ENCODE measurements at regions not wholly inside any gene's neighbourhood (a gene's known extent, or its start where the extent isn't known, plus 50 kb on each side); places are given as distances from the start of the nearest gene placed in this dataset.

GRCh38 chr7:153509768-153510167 lies 542.4 kb upstream of the DPP6 start:
- Histone ChIP-seq H2AFZ (ENCODE audit: low read depth, low read length) (no peak overlapping the region), H3K9me3 (ENCODE audit: low read length) (no peaks in the 10 kb centered on the region)

GRCh38 chr7:153510674-153511073 lies 541.5 kb upstream of the DPP6 start:
- no peaks in the 10 kb centered on the region for H3K27me3 ChIP-seq (ENCODE audit: insufficient read depth, low read depth, low read length)
- H3K79me2 ChIP-seq (replicated peaks; ENCODE audit: insufficient read depth, low read length): no peaks in the 10 kb centered on the region
- H3K36me3 ChIP-seq (ENCODE audit: insufficient read depth, low read length): no peaks in the 10 kb centered on the region
- no peak overlapping the region for H3K9ac ChIP-seq (ENCODE audit: low read length)
- no peak for TF ChIP-seq POLR2AphosphoS5 (IDR thresholded peaks at IDR 0.05)
- no peak for TF ChIP-seq TAF1 (IDR thresholded peaks at IDR 0.05; ENCODE audit: low read depth)
- no peak for TF ChIP-seq EZH2 (IDR thresholded peaks at IDR 0.05; ENCODE audit: borderline replicate concordance, insufficient read depth, low read length, poor library complexity, severe bottlenecking)
- TF ChIP-seq REST (IDR thresholded peaks at IDR 0.05; ENCODE audit: borderline replicate concordance): no peak
- no peak for TF ChIP-seq RAD21 (conservative IDR thresholded peaks at IDR 0.05)
- no peak for TF ChIP-seq MXI1 (conservative IDR thresholded peaks at IDR 0.05; ENCODE audit: poor library complexity, severe bottlenecking)
- no peak for TF ChIP-seq EP300 (conservative IDR thresholded peaks at IDR 0.05; ENCODE audit: poor library complexity, severe bottlenecking)
- no peak for TF ChIP-seq CTCF (IDR thresholded peaks at IDR 0.05; ENCODE audit: poor library complexity, severe bottlenecking)
- no peak for TF ChIP-seq SMC3 (conservative IDR thresholded peaks at IDR 0.05; ENCODE audit: poor library complexity)
- no peaks in the 10 kb centered on the region for H3F3A ChIP-seq (ENCODE audit: insufficient read depth, low read length, poor library complexity, severe bottlenecking)
- no peak overlapping the region for H3K27ac ChIP-seq (ENCODE audit: low read length)
- H2AFZ ChIP-seq (ENCODE audit: low read depth, low read length): no peak overlapping the region
- no peak overlapping the region for H3K4me3 ChIP-seq (ENCODE audit: low read length)
- no peaks in the 10 kb centered on the region for H3K9me2 ChIP-seq (ENCODE audit: insufficient read depth, low read length)
- H3K4me2 ChIP-seq (ENCODE audit: low read length): no peak overlapping the region
- H3K9me3 ChIP-seq (ENCODE audit: low read length): no peaks in the 10 kb centered on the region
- no peaks in the 10 kb centered on the region for H4K20me1 ChIP-seq (ENCODE audit: insufficient read depth)

More at GRCh38 chr7:153509768-153510167, 542.4 kb upstream of the DPP6 start:
- H3K79me2 ChIP-seq (replicated peaks; ENCODE audit: insufficient read depth, low read length): no peaks in the 10 kb centered on the region
- no peak overlapping the region for H3K4me2 ChIP-seq (ENCODE audit: low read length)
- no peaks in the 10 kb centered on the region for H3K27me3 ChIP-seq (ENCODE audit: insufficient read depth, low read depth, low read length)
- no peak overlapping the region for H3K9ac ChIP-seq (ENCODE audit: low read length)
- H4K20me1 ChIP-seq (ENCODE audit: insufficient read depth): no peaks in the 10 kb centered on the region
- no peaks in the 10 kb centered on the region for H3K9me2 ChIP-seq (ENCODE audit: insufficient read depth, low read length)
- TF ChIP-seq TAF1 (IDR thresholded peaks at IDR 0.05; ENCODE audit: low read depth): no peak
- TF ChIP-seq MXI1 (conservative IDR thresholded peaks at IDR 0.05; ENCODE audit: poor library complexity, severe bottlenecking): no peak
- no peak for TF ChIP-seq POLR2AphosphoS5 (IDR thresholded peaks at IDR 0.05)
- TF ChIP-seq REST (IDR thresholded peaks at IDR 0.05; ENCODE audit: borderline replicate concordance): no peak
- H3K27ac ChIP-seq (ENCODE audit: low read length): no peak overlapping the region
- H3K36me3 ChIP-seq (ENCODE audit: insufficient read depth, low read length): no peaks in the 10 kb centered on the region
- no peak overlapping the region for H3K4me3 ChIP-seq (ENCODE audit: low read length)
- no peaks in the 10 kb centered on the region for H3F3A ChIP-seq (ENCODE audit: insufficient read depth, low read length, poor library complexity, severe bottlenecking)
